HG02981 (cell line): ENCODE measurements at regions not wholly inside any gene's neighbourhood (a gene's known extent, or its start where the extent isn't known, plus 50 kb on each side); places are given as distances from the start of the nearest gene placed in this dataset.

ENCODE experiments used
- ATAC-seq: cut with Tn5 transposase; IDR thresholded peaks from one replicate; pipeline ENCODE4 v1.9.1; 2021; ENCODE audit warnings: mild to moderate bottlenecking, moderate library complexity; ENCODE audit not compliant: unreplicated experiment

DNA sequence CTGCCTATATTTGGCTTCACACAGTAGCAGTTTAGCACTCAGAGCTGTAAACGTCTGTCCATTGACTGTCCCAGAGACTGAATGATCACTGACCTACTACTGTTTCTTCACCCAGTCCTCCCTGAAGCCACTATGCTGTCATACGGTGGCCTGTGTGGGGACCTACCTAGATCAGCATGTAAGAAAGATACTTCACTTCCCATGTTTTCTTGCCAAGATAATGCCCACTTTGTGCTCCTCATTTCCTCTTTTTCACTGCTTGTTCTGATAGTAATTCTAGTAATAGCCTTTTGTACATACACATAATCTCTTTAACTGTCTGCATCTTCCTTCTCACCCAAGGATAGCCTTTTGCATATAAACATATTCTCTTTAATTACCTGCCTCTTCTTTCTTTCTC, 109.9 kb upstream of the TIAM2 start:
- ATAC-seq, result no peak

DNA sequence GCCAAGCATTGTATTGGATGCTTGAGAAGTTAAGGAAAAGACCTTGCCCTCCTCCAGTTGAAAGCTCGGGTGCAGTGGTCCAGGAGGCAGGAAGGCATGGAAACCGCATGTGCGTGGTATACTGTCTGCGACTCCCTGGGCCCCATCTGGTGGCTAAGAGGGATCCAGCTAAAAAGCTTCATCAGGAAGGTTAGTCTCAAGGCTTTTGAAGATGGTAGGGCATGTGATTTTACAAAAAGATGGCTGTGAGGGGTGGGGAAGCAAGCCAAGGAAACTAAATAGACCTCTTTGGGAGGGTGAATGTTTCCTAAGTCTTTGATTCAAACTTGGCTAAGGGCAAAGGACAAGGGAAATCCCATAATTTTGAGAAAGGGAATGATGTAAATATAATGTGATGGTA, 109.1 kb upstream of the TIAM2 start:
- no peak for ATAC-seq

DNA sequence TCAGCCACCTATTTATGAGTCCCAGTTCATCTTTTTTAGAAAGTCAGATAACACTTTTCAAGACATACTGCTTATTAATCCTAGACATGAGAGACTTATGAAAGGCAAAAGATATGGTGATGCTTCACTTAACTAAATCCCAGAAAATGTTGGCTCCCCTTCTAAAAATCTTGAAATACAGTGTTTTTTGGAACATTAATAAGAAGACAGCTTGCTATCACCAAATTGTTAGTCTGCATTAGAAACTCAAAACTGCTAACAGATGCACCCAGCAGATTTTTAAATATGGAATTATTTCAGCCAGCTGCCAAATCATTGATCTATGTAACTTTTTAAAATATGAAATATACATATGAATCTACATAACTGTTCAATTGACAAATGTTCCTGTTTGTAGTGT, 108.6 kb upstream of the TIAM2 start:
- no peak for ATAC-seq

DNA sequence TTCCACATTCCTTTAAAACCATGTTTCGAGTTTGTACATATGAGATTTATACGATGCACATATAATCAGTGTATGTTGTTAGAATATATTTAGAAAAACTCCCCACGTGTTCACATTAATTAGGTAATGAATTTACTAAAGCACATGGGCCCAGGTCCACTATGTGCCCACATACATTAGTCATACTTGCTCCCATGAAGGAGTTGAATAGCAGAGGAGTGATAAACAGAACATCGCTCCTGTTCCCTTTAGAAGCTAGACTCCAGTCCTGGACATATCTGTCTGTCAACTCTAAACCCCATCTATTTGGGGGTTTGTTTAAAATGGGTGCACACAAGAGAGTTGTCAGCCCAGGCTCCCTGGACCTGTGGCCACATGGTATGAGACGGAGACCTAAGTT, 108.1 kb upstream of the TIAM2 start:
- ATAC-seq, result no peak

GRCh38 chr6:154888421-154889295, 106.5 kb upstream of the TIAM2 start:
- no peak for ATAC-seq

GRCh38 chr6:154890874-154891273, 104.2 kb upstream of the TIAM2 start:
- ATAC-seq, result no peak

- no peak for ATAC-seq
Observed at GRCh38 chr6:154891901-154892300, 103.2 kb upstream of the TIAM2 start.

DNA sequence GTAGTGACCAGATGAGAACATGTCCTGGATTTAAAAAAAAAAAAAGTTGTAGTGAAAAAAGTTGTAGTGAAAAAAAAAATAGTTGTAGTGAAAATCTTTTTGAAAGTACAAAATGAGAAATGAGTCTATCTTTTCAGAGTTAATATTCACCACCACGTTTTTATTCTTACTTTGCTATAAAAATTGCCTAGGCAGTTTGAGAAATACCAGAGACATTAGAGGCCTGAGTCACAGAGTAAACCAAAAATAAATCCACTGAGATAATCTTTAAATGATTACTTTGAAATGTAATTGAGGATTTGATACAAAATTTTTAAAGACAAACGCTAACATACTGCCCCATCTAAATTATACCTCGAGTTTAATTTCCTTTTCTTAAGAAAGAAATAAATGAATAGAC, 101.2 kb upstream of the TIAM2 start:
- ATAC-seq, result no peak

GRCh38 chr6:154894902-154895301, 100.2 kb upstream of the TIAM2 start:
- ATAC-seq, result no peak

GRCh38 chr6:154895841-154896240, 99.3 kb upstream of the TIAM2 start:
- no peak for ATAC-seq

- no peak for ATAC-seq
Observed at GRCh38 chr6:154898821-154899220, 96.3 kb upstream of the TIAM2 start.

DNA sequence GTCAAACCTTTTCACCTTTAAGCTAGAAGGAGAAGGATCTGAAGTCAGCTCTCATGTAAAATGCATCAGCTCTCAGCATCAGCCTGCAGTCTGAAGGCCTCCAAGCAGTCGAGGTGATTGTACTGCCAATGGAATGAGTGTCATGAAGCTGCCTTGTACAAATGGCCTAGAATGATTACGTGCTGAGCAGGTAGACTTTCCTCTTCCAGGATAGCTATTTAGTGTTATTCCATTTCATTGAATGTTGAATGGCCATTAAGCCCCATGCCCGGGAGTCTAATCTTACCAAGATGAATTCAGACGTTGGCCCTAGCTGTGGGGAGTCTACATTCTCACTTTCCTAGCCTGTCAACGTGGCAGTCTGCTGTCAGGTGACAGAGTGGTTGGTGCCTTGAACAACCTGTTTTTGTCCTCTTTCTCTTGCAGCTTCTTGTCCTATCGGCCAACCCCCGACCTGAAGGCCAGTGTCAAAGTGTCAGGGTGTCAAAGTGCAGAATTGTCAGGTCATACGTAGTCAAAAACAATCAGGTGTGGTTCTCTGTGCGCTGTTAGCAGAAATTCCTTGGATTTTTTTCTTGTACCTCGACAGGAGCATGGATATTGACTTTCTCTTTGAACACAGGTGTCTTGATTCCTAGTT, 95.2 kb upstream of the TIAM2 start:
- no peak for ATAC-seq

DNA sequence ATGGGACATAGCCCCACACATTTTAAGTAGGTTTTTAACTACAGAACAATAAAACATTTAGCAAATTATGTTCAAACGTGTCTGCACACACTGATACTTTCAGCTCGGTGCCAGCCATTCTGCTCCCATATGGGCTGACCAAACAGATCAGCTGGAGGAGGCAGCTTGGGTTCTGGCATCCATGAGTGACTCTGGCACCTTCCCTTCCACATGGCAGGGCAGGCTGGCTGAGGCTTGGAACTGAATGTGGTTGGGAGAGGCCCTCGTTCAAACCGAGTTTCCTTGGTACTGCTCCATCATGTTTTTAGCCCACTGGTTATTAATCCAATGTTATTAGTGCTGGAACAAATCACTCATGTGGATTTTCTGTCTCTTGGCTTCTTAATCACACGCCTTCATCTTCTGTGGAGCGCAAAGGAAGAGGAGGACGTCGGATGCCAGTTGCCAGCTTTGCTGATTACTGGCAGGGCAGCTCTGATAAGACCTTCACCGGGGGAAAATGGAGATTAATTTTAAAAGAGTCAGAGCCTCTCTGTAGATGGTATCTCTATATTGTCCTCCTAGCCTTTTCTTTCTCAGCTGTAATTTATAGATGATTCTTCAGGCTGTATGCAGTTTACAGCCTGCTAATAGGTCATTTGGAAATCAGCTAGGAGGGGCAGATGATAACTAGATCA, 93.1 kb upstream of the TIAM2 start:
- no peak for ATAC-seq

- no peak for ATAC-seq
Observed at GRCh38 chr6:154907291-154907690, 87.8 kb upstream of the TIAM2 start.

DNA sequence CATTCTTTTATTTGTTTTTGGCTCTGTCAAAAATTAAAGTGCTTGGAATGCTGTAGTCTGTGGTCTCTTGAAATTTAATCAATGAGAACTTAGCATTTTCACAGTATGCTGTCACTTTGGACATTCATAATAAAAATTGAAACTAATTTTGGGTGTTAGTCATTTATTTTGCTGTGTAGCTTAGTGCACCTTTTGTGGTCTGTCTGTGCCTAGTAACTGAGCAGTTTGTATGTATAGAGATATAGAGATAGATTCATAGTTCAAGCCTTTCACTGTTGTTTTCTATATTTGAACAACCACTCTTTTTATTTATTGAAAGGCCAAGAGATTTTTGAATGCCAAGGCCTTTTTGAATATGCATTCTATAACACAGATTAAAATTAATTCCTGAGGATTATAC, 86.4 kb upstream of the TIAM2 start:
- no peak for ATAC-seq

DNA sequence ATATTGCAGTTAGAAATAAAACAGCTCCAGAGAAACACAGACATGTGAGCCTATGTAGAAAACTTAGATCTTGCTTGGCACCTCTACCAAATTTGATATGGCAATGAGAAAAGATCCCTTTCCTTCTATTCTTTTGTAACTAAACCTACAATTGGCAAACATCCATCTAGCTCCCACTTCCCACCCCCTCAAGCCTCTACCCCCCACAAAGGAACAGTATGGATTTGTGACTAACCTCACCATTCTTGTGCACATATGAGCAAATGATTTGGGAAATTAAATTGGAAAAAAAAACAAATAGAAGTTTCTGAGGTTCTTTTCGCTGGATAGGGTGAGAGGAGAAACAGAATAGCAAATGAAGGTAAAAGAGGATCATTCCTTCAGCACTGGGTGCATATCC, 85.8 kb upstream of the TIAM2 start:
- ATAC-seq, result no peak

DNA sequence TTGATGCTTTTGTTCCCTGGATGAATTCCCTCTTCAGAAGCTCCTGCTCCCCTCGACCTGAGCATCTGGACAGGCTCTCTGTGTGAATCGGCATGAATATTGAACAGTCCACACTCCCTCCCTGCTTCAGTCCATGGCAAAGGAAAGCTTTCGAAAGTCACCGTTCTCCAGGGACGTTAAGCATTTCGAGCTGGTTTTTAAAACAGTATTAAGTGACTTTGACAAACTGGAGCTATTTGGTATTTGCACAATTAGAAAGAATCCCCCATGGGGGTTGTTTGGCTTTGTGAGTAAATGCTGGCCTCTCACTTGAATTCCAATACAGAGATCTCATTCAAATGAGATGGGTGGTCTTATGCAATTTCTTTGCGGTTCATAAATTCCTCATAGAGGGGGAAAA, 85.3 kb upstream of the TIAM2 start:
- ATAC-seq, result no peak

DNA sequence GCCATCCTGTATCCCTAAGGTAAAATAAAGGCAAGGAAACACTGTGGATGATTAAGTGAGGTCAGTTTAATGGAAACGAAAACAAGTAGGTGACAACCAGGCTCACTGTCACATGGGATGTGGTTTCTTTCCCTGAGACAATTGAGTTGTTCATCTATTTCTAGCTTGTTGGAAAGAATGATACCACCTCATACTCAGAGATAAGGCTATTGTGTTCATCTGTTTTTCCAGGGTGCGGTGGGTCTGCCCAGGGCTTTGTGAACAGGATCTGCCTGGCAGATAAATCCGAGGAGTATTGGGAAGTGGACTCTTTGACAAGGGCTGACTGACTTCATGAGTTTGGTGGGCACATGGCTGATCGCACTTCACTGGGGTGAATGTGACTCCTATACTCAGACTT, 80.8 kb upstream of the TIAM2 start:
- ATAC-seq, result no peak

DNA sequence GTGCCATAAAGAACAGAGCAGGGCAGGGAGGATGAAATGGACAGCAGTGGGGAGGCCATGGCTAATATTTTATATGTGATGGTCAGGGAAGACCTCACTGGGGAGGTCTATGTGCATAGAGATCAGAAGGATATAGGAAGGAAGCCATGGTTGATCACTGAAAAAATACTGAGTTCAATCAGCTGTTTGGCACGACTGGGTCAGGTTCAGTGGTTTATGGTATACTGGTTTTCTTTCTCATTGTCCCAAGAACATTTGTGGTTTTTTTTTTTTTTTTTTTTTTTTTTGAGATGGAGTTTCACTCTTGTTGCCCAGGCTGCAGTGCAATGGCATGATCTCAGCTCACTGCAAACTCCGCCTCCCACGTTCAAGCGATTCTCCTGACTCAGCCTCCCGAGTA, 78.3 kb upstream of the TIAM2 start:
- ATAC-seq, result no peak

- ATAC-seq, result no peak
Observed at GRCh38 chr6:154917941-154918340, 77.2 kb upstream of the TIAM2 start.

DNA sequence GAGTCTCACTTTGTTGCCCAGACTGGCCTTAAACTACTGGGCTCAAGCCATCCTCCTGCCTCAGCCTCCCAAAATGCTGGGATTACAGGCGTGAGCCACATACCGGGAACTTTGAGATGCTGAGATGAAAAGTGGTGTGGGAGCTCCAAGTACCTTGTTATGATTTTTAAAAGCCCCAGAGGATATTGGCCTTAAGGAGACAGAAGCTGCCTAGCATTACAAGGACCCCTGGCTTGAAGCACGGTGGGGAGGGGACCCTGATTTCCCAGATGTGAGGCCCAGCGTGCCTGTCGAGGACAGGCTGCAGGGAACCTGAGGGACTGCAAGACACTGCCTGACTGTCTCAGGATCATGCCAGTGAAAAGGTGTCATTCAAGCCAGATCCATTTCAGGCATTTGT, 75.3 kb upstream of the TIAM2 start:
- no peak for ATAC-seq
